Cardiac muscle cell (in vitro differentiated cells and primary cell): ENCODE measurements at regions not wholly inside any gene's neighbourhood (a gene's known extent, or its start where the extent isn't known, plus 50 kb on each side); places are given as distances from the start of the nearest gene placed in this dataset.

Experiments
- DNase-seq, 2 donors: peaks; one replicate each; pipeline versions ENCODE4 v3.0.0 to v3.0.0-alpha.2; 2010 to 2017; ENCODE audit warnings: low read depth in 1 of 2, low spot score in 1 of 2
- H3K27ac ChIP-seq: fragments of 200-600 bp; sonication (generic); 2 replicates; pipeline ENCODE4 v1.5.1; 2016
- H3K27me3 ChIP-seq: fragments of 200-600 bp; sonication (generic); 2 replicates; pipeline ENCODE4 v1.6.0; 2016; ENCODE audit warnings: control low read depth
- H3K36me3 ChIP-seq: fragments of 200-600 bp; sonication (generic); 2 replicates; pipeline ENCODE4 v1.5.1; 2016; ENCODE audit warnings: control low read depth
- H3K4me1 ChIP-seq: fragments of 200-600 bp; sonication (generic); 2 replicates; pipeline ENCODE4 v1.8.1; 2017; ENCODE audit warnings: low read depth, mild to moderate bottlenecking, mixed run types
- H3K4me3 ChIP-seq: fragments of 200-600 bp; sonication (generic); 2 replicates; pipeline ENCODE4 v1.5.1; 2016; ENCODE audit warnings: mild to moderate bottlenecking
- H3K9me3 ChIP-seq: fragments of 200-600 bp; sonication (generic); 2 replicates; pipeline ENCODE4 v1.5.1; 2017; ENCODE audit warnings: low read depth, mild to moderate bottlenecking, control low read depth
- TF ChIP-seq, protein P1 (sequence below): IDR thresholded peaks from 2 replicates; pipeline ENCODE4 v1.5.1; 2012; ENCODE audit warnings: low read depth, mild to moderate bottlenecking, low read length

DNA sequence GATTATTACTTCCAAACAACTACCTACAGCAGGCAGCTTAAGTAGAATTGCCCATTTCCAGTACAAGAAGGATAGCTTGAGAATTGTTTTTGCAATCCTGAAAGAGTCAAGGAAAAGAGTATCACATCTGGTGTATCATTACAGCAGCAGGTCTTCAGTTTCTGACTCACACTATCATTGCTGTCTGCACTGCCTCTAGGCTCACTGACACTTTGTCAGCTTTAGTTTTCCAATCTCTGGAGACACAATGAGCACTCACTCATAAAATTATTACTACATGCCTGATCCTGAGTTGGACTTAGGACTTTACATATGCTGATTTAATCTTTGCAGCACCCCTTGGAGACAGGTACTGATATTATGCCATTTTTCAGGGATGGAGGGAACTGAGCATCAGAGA, 244.6 kb upstream of the BOD1L1 start:
- no peaks in the 10 kb centered on the region for H3K9me3 ChIP-seq
- no peak for DNase-seq
- peaks cover 6% of the 10 kb centered on the region for H3K4me1 ChIP-seq
- no peak overlapping the region for H3K27ac ChIP-seq
- no peaks in the 10 kb centered on the region for H3K36me3 ChIP-seq
- TF ChIP-seq, protein P1, sequence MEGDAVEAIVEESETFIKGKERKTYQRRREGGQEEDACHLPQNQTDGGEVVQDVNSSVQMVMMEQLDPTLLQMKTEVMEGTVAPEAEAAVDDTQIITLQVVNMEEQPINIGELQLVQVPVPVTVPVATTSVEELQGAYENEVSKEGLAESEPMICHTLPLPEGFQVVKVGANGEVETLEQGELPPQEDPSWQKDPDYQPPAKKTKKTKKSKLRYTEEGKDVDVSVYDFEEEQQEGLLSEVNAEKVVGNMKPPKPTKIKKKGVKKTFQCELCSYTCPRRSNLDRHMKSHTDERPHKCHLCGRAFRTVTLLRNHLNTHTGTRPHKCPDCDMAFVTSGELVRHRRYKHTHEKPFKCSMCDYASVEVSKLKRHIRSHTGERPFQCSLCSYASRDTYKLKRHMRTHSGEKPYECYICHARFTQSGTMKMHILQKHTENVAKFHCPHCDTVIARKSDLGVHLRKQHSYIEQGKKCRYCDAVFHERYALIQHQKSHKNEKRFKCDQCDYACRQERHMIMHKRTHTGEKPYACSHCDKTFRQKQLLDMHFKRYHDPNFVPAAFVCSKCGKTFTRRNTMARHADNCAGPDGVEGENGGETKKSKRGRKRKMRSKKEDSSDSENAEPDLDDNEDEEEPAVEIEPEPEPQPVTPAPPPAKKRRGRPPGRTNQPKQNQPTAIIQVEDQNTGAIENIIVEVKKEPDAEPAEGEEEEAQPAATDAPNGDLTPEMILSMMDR, result no peak
- H3K4me3 ChIP-seq, result no peak overlapping the region
- no peaks in the 10 kb centered on the region for H3K27me3 ChIP-seq

DNA sequence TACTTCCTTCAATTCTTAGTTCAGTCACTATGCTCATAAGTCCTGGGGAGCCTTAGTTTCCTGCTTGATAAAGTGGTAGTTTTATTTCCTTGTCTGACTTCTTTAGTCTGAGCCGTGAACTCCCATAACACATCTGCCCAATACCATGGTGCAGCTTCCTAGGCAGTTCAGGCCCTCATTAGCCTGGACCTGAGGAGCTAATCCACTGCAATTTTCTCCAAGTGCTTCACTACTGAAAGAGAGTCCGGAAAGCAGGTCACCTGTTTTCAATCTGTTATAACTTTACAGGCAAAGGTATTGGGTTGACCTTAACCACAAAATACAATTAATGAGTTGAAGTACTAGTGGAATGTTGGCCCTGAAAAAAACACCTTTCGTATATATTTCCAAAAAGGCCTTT, 245.4 kb upstream of the BOD1L1 start:
- Histone ChIP-seq H3K4me3 (no peak overlapping the region), H3K9me3 (no peaks in the 10 kb centered on the region), H3K27ac (no peak overlapping the region), H3K27me3 (no peaks in the 10 kb centered on the region), H3K4me1 (peaks cover 6% of the 10 kb centered on the region), H3K36me3 (no peaks in the 10 kb centered on the region)
- DNase-seq, result peak in 1 of 2 donors; percentile 21
- TF ChIP-seq, protein P1, result no peak

DNA sequence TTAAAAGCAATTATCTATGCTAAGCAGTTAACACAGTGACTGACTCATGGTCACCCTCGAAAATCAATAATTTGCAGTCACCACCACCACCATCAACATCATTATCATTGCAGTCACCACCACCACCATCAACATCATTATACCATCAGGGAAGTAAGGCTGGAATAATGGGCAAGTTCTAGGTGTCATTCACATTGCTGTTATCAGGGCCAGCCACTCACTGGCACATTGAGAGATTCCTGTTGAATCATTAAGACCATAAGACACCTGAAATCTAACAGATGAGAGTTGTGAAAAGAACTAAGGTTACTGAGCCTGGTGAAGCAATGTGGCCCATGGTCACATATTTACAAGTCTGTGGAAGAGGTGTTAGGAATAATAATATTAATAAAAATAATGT, 247.7 kb upstream of the BOD1L1 start:
- DNase-seq, result no peak
- TF ChIP-seq, protein P1, result no peak
- Histone ChIP-seq H3K36me3 (no peaks in the 10 kb centered on the region), H3K9me3 (no peaks in the 10 kb centered on the region), H3K27me3 (no peaks in the 10 kb centered on the region), H3K27ac (no peak overlapping the region), H3K4me3 (no peak overlapping the region), H3K4me1 (peaks cover 6% of the 10 kb centered on the region)

DNA sequence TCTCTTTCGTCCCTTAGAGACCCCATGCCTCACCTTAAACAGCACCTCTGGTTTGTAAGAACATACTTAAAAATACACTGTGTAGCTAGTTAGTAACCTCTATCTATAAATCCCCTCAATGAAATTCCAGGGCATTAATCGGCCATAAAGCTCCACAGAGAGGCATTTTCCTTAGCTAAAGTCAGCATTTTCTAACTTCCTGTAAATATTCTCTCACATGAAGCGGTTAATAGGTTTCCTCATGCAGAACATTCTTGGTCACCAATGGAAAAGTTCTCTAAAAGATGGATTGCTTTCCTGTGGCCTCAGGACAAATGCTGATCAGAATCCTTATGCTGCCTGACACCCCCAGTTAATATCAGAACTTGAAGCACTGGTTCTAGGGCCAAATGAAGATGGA, 248.6 kb upstream of the BOD1L1 start:
- no peak for DNase-seq
- H3K27ac ChIP-seq, result no peak overlapping the region
- H3K36me3 ChIP-seq, result no peaks in the 10 kb centered on the region
- H3K4me1 ChIP-seq, result peaks cover 6% of the 10 kb centered on the region
- H3K27me3 ChIP-seq, result no peaks in the 10 kb centered on the region
- no peak overlapping the region for H3K4me3 ChIP-seq
- no peaks in the 10 kb centered on the region for H3K9me3 ChIP-seq
- TF ChIP-seq, protein P1, result no peak

DNA sequence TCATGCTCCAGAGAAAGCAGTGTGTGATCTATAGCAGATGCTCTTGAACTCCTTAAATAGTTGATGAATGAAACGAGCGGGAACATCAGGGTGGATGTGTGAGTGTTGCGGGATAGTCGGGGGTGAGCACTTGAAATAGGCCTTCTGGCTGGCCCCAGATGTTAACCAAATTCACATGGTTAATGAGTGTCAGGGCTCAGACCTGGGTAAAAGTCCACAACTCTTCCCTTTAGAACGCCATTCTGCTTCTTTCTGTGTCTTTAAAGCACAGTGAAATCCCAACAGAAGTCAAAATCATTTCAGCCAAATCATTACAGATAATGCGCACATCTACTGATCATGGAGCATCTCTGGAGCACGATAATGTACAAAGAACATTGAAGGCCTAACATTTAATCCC, 249.4 kb upstream of the BOD1L1 start:
- H3K27me3 ChIP-seq, result no peaks in the 10 kb centered on the region
- H3K4me1 ChIP-seq, result peaks cover 6% of the 10 kb centered on the region
- no peaks in the 10 kb centered on the region for H3K9me3 ChIP-seq
- H3K4me3 ChIP-seq, result no peak overlapping the region
- DNase-seq, result no peak
- TF ChIP-seq, protein P1, result no peak
- H3K36me3 ChIP-seq, result no peaks in the 10 kb centered on the region
- no peak overlapping the region for H3K27ac ChIP-seq

DNA sequence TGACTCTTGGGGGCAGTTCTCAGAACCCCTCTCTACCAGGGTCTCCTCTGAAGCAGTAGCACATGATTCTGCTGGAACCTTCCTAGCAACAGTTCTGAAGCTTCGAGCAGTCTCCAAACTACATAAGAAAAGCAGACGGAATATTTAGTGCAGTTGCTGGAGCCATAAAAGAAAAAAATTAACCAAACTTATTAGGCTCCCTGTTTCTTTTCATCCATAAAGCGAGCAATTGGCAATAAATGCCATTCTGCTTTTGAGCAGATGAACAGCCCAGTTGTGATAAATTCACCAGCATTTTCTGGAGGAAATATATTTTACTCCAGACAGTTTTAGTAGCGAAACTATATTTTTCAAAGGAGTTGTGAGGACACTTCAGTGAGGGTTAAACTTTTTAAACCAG, 250.1 kb upstream of the BOD1L1 start:
- Histone ChIP-seq H3K9me3 (no peaks in the 10 kb centered on the region), H3K27me3 (no peaks in the 10 kb centered on the region), H3K4me3 (no peak overlapping the region), H3K36me3 (no peaks in the 10 kb centered on the region), H3K4me1 (peaks cover 6% of the 10 kb centered on the region), H3K27ac (no peak overlapping the region)
- TF ChIP-seq, protein P1, result no peak
- no peak for DNase-seq
